Fibroblast of villous mesenchyme (primary cell): ENCODE measurements at regions not wholly inside any gene's neighbourhood (a gene's known extent, or its start where the extent isn't known, plus 50 kb on each side); places are given as distances from the start of the nearest gene placed in this dataset.
A peak's percentile ranks its signal among the peaks of the same experiment; 100 is the strongest.

Experiments
- DNase-seq: peaks from one replicate; pipeline ENCODE4 v3.0.0-alpha.2; 2010; ENCODE audit warnings: low read depth
- H3K4me3 ChIP-seq: 2 replicates; pipeline ENCODE4 v1.5.1; 2011; ENCODE audit warnings: low read depth, mild to moderate bottlenecking, low read length
- CTCF ChIP-seq: IDR thresholded peaks from 2 replicates; pipeline ENCODE4 v1.5.1; 2012; ENCODE audit warnings: low read depth, mild to moderate bottlenecking, low read length; ENCODE audit not compliant: insufficient read depth

GRCh38 chr18:67239826-67240225, 276.7 kb downstream of the DSEL start:
- no peak for DNase-seq
- H3K4me3 ChIP-seq = no peak overlapping the region
- no peak for TF ChIP-seq CTCF

- no peak for DNase-seq
- TF ChIP-seq CTCF = no peak
- H3K4me3 ChIP-seq = no peak overlapping the region
Observed at GRCh38 chr18:67232991-67233390, 283.5 kb downstream of the DSEL start.

- DNase-seq = no peak
- TF ChIP-seq CTCF = no peak
- H3K4me3 ChIP-seq = no peak overlapping the region
Observed at GRCh38 chr18:67232406-67232805, 284.1 kb downstream of the DSEL start.

- no peak for TF ChIP-seq CTCF
- H3K4me3 ChIP-seq = no peak overlapping the region
- DNase-seq = no peak
Observed at GRCh38 chr18:67222887-67223286, 293.6 kb downstream of the DSEL start.

- TF ChIP-seq CTCF = no peak
- no peak overlapping the region for H3K4me3 ChIP-seq
- DNase-seq = no peak
Observed at GRCh38 chr18:67219821-67220220, 296.7 kb downstream of the DSEL start.

- TF ChIP-seq CTCF = no peak
- no peak for DNase-seq
- no peak overlapping the region for H3K4me3 ChIP-seq
Observed at GRCh38 chr18:67218556-67218955, 298.0 kb downstream of the DSEL start.

- peak; percentile 79 for DNase-seq
- TF ChIP-seq CTCF = peak; percentile 73
Observed at GRCh38 chr18:67217551-67218166, 298.9 kb downstream of the DSEL start.

More at GRCh38 chr18:67217551-67218166, 298.9 kb downstream of the DSEL start:
- H3K4me3 ChIP-seq = no peak overlapping the region
